ENCODE measurements at regions not wholly inside any gene's neighbourhood (a gene's known extent, or its start where the extent isn't known, plus 50 kb on each side); places are given as distances from the start of the nearest gene placed in this dataset.

DNA sequence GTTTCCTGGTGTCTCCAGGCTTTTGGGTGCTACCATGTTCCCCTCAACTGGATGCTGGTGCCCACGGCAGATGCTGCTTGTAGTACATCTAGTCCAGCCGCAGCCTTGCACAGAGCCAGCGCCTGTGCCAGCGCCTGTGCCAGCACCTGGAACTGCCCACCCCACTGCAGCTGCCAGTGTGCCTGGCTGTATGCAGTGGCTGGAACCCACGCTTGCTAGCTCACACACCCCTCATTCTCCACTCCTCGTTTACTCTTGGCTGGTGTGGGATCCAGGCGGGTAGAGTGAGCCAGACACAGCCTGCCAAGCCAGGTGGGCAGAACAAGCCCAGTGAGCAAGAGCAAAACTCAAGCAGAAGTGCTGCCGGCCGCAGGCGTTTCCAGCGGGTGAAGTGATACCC is 428.6 kb downstream of the SLITRK1 start (continued):
- TF ChIP-seq, protein P1, sequence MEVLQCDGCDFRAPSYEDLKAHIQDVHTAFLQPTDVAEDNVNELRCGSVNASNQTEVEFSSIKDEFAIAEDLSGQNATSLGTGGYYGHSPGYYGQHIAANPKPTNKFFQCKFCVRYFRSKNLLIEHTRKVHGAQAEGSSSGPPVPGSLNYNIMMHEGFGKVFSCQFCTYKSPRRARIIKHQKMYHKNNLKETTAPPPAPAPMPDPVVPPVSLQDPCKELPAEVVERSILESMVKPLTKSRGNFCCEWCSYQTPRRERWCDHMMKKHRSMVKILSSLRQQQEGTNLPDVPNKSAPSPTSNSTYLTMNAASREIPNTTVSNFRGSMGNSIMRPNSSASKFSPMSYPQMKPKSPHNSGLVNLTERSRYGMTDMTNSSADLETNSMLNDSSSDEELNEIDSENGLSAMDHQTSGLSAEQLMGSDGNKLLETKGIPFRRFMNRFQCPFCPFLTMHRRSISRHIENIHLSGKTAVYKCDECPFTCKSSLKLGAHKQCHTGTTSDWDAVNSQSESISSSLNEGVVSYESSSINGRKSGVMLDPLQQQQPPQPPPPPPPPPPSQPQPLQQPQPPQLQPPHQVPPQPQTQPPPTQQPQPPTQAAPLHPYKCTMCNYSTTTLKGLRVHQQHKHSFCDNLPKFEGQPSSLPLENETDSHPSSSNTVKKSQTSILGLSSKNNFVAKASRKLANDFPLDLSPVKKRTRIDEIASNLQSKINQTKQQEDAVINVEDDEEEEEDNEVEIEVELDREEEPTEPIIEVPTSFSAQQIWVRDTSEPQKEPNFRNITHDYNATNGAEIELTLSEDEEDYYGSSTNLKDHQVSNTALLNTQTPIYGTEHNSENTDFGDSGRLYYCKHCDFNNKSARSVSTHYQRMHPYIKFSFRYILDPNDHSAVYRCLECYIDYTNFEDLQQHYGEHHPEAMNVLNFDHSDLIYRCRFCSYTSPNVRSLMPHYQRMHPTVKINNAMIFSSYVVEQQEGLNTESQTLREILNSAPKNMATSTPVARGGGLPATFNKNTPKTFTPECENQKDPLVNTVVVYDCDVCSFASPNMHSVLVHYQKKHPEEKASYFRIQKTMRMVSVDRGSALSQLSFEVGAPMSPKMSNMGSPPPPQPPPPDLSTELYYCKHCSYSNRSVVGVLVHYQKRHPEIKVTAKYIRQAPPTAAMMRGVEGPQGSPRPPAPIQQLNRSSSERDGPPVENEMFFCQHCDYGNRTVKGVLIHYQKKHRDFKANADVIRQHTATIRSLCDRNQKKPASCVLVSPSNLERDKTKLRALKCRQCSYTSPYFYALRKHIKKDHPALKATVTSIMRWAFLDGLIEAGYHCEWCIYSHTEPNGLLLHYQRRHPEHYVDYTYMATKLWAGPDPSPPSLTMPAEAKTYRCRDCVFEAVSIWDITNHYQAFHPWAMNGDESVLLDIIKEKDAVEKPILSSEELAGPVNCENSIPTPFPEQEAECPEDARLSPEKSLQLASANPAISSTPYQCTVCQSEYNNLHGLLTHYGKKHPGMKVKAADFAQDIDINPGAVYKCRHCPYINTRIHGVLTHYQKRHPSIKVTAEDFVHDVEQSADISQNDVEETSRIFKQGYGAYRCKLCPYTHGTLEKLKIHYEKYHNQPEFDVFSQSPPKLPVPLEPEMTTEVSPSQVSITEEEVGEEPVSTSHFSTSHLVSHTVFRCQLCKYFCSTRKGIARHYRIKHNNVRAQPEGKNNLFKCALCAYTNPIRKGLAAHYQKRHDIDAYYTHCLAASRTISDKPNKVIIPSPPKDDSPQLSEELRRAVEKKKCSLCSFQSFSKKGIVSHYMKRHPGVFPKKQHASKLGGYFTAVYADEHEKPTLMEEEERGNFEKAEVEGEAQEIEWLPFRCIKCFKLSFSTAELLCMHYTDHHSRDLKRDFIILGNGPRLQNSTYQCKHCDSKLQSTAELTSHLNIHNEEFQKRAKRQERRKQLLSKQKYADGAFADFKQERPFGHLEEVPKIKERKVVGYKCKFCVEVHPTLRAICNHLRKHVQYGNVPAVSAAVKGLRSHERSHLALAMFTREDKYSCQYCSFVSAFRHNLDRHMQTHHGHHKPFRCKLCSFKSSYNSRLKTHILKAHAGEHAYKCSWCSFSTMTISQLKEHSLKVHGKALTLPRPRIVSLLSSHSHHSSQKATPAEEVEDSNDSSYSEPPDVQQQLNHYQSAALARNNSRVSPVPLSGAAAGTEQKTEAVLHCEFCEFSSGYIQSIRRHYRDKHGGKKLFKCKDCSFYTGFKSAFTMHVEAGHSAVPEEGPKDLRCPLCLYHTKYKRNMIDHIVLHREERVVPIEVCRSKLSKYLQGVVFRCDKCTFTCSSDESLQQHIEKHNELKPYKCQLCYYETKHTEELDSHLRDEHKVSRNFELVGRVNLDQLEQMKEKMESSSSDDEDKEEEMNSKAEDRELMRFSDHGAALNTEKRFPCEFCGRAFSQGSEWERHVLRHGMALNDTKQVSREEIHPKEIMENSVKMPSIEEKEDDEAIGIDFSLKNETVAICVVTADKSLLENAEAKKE (CRISPR knock-in tag; IDR thresholded peaks at IDR 0.05): no peak
- no peak for TF ChIP-seq EZH2phosphoT487 (IDR thresholded peaks at IDR 0.05; ENCODE audit: unreplicated experiment)
- no peak for TF ChIP-seq CREB1 (CRISPR knock-in tag; IDR thresholded peaks at IDR 0.05; ENCODE audit: low read depth)
- no peak for TF ChIP-seq JUNB (IDR thresholded peaks at IDR 0.05; ENCODE audit: unreplicated experiment)
- TF ChIP-seq EZH2 (IDR thresholded peaks at IDR 0.05; ENCODE audit: low read depth, unreplicated experiment): no peak
- no peak for TF ChIP-seq ZNF114 (CRISPR knock-in tag; IDR thresholded peaks at IDR 0.05)

DNA sequence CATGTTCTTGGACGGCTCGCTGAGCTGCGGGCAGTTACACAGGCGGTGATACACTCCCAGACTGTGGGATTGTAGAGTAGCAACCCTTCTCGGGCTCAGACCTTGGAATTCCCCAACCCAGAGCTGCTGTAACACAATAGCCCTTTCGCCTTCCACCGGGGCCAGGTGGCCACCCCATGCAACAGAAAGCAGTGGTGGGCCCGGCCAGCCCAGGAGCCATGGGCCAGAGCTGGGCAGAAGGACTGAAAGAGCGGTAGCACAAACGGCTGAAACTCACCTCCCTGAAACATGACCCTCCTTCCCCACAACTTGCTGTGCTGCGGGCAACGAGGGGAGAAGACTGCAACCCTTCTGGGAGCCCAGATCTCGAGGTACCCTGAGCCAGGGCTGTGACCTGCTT is 429.0 kb downstream of the SLITRK1 start:
- Histone ChIP-seq H3K27ac (ENCODE audit: low read depth) (no peak overlapping the region), H3K4me2 (no peak overlapping the region), H3K36me3 (ENCODE audit: insufficient read depth) (no peaks in the 10 kb centered on the region), H4K20me1 (replicated peaks; ENCODE audit: insufficient read depth) (no peaks in the 10 kb centered on the region), H3K4me3 (no peak overlapping the region), H3K79me2 (replicated peaks; ENCODE audit: insufficient read depth) (no peaks in the 10 kb centered on the region), H3K27me3 (ENCODE audit: insufficient read depth) (no peaks in the 10 kb centered on the region), H3K9me2 (ENCODE audit: insufficient read depth) (no peaks in the 10 kb centered on the region), H3F3A (replicated peaks; ENCODE audit: low read depth) (no peaks in the 10 kb centered on the region), H2AFZ (no peak overlapping the region), H3K4me1 (ENCODE audit: insufficient read depth) (no peaks in the 10 kb centered on the region)
- H3K9me3 Mint-ChIP-seq: peaks cover 8% of the 10 kb centered on the region; the same call in 1 of the 3 replicates
- H3K27me3 Mint-ChIP-seq (ENCODE audit: insufficient read depth, low read depth, poor library complexity): peaks cover 7% of the 10 kb centered on the region
- no peaks in the 10 kb centered on the region for H3K36me3 Mint-ChIP-seq (ENCODE audit: low read depth)
- DNase-seq (ENCODE audit: low spot score) (no peak), ATAC-seq (no peak)
- H3K4me1 Mint-ChIP-seq: peaks cover 10% of the 10 kb centered on the region; the same call in 2 of the 3 replicates
- H3K4me3 Mint-ChIP-seq: no peak overlapping the region
- no peak overlapping the region for H3K27ac Mint-ChIP-seq
- TF ChIP-seq, protein P1 (CRISPR knock-in tag; IDR thresholded peaks at IDR 0.05): no peak
- TF ChIP-seq, protein P2, sequence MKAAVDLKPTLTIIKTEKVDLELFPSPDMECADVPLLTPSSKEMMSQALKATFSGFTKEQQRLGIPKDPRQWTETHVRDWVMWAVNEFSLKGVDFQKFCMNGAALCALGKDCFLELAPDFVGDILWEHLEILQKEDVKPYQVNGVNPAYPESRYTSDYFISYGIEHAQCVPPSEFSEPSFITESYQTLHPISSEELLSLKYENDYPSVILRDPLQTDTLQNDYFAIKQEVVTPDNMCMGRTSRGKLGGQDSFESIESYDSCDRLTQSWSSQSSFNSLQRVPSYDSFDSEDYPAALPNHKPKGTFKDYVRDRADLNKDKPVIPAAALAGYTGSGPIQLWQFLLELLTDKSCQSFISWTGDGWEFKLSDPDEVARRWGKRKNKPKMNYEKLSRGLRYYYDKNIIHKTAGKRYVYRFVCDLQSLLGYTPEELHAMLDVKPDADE (IDR thresholded peaks at IDR 0.05): no peak
- TF ChIP-seq CREB1 (CRISPR knock-in tag; IDR thresholded peaks at IDR 0.05; ENCODE audit: low read depth) (no peak), NANOG (IDR thresholded peaks at IDR 0.05; ENCODE audit: borderline replicate concordance) (no peak)
